CD4-positive, alpha-beta T cell treated with Interleukin-15 for 4 hours (primary cell): ENCODE measurements at regions not wholly inside any gene's neighbourhood (a gene's known extent, or its start where the extent isn't known, plus 50 kb on each side); places are given as distances from the start of the nearest gene placed in this dataset.
"Not testable (repeated sequence)": the region's sequence is repeated elsewhere in the genome, so short reads cannot be mapped to it uniquely, and the experiment has no call there.

Source experiments
- DNase-seq: peaks from one replicate; pipeline ENCODE4 v3.0.0-alpha.2; 2020; ENCODE audit warnings: low spot score

DNA sequence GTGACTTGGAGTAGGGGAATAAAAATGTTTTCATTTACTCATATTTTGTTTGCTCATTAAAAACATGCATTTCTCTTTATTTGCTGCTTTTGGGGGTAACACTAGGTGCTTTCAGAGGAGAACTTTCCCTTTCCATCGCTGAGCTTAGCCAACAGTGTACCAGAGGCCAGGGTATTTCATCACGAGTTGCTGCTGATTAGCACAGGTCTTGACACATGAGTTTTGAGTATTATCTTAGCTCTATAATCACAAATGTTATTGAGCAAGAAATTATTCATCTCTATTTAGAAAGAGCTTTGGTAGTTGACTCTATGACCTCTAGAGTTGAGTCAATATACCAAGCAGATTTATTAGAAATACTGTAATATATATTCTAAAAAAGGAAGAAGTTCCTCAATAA, 375.9 kb downstream of the NXPH1 start:
- DNase-seq: no peak

DNA sequence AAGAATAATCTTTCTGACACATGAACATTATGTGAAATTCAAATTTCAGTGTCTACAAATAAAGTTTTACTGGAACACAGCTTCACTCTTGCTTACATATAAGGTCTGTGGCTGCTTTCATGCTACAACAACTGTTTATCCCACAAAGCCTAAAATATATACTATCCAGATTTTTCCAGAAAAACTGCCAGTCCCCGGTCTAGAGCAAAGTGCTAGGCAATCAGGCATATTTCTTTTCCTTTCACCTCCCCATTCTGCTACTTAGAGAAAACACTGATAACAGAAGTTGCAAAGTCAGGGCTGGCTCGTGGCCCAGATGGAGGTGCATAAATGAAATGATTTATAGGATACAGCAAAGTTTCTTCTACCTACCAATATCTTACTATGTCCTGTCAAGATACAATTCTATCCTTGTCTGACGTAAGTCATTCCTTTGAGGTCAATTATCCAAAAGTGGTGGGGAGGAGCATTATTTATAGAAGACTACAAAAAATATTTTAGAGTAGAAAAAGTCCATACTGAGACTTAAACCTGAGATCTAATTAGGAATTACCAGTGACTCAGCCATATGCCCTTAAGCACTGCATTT, 384.1 kb downstream of the NXPH1 start:
- no peak for DNase-seq

DNA sequence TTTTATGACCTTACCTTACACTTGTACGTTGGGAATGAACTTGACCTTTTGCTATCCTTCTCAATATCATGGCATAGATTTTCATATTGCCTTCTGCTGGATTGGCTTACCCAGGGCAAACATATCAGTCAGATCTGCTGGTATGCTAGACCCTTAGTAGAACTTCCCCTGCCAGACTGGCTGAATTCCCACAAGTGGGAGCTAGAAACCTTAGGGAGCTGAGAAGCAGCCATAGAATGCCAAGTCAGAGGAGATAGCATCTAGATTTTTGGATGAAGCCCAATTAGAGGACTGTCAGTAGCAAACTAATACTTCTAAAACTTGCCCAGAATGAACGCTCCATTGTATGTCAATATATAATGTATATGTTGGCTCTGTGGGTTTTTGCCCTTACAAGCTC, 385.0 kb downstream of the NXPH1 start:
- DNase-seq: no peak

GRCh38 chr7:8822595-8822994, 389.2 kb downstream of the NXPH1 start:
- no peak for DNase-seq

DNA sequence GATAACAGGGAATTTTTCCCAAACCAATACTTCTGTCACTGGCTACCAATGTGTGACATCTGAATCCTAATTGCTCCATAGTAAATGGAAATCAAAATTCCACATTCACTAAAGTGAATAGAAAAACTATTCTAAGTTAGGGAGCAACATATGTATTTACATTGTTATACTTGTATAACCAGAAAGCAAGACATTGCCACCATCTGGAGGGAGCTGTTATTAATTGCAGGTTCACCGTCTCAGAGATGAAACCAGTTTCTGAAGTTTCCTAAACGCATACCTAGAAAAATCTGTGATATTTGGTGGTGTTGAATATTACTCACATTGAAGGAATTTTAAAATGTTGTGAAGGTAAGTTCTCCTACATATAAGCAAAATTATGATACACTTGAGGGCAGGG, 390.1 kb downstream of the NXPH1 start:
- no peak for DNase-seq

DNA sequence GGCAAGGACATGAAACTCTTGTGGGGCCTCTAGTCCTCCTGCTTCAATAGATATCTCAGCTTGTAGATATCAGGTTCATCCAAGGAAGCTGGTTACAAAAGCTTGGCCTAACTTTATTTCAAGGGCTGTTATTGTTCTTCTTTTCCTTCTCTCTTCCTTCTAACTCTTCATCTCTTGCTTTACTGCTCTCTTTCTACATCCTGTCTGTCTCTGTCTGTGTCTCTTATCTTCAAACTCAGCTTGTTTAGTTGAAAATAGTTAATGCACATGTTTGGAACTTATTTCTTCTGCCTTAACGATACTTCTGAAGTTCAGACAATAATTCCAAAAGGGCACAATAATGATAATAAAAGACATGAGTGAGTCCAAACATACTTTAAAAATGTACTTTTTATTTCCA, 393.9 kb downstream of the NXPH1 start:
- DNase-seq: no peak

DNA sequence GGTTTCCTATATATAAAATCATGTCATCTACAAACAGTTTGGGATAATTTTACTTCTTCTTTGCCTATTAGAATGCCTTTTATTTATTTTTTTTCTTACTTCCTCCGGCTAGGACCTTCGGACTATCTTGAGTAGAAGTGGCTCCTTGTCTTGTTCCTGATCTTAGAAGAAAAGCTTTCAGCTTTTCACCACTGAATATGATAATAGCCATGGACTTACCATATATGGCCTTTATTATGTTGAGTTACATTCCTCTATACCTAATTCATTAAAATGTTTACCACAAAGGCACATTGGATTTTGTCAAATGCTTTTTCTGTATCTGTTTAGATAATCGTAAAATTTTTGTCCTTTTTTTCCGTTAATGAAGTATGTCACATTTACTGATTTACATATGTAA, 395.7 kb downstream of the NXPH1 start:
- no peak for DNase-seq

- DNase-seq: no peak
Measured at GRCh38 chr7:8831376-8831775, 398.0 kb downstream of the NXPH1 start.

DNA sequence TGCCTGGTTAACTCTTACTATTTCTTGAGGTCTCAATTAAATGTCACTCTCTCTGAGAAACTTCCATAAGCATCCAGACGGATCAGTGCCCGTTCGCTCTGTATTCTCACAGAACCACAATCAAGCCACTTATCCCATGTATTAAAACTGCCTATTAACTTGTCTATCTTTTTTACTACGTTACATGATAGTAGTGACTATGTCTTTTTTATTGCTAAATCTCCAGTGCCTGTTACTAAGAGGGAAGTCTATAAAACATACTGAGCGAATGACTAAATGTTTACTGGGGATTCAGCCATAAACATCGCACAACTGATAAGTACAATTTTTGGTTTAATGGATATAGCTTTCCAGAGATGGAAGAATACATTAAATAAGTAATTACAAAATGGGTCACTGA, 399.9 kb downstream of the NXPH1 start:
- no peak for DNase-seq

DNA sequence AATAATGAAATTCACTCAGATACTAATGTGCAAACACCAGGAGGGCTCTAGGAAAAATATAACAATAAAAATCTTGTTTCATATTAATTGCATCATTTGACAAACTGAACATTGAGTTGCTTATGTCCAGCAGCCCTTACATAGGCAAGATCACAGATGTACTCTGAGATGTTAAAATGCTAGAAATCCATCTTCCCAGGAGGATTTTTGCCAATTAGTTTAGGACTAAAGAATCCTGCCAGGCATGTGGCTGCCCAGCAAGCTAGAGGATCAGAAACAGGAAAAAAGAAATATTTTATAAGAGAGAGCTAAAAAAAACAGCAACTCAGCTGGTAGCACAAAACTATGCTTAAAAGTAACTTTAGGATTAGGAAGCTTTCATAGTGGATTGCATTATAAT, 407.8 kb downstream of the NXPH1 start:
- no peak for DNase-seq

GRCh38 chr7:8871716-8872115, 438.3 kb downstream of the NXPH1 start:
- no peak for DNase-seq

GRCh38 chr7:8881916-8882315, 448.5 kb downstream of the NXPH1 start:
- no peak for DNase-seq

GRCh38 chr7:8885480-8886000, 452.1 kb downstream of the NXPH1 start:
- no peak for DNase-seq

GRCh38 chr7:8890346-8890745, 456.9 kb downstream of the NXPH1 start:
- DNase-seq: not testable (repeated sequence)

DNA sequence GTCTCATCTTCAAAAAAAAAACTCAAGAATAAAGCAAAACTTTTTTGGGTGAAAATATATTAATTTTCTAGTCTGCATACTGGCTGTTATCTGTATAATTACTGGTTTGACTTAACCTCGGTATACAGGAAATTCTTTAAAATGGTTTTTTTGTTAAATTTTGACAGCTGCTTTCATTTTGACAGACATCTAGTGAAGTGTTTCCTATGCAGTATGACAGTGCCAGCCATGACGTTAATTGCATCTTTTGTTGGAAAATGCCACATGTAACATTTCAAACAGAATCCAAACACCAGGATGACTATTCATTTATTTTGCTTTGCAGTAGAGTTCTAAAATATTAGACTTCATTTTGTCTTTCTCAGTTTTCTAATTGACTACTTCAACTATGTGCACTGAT, 460.4 kb downstream of the NXPH1 start:
- DNase-seq: no peak

GRCh38 chr7:8906396-8907075, 473.1 kb downstream of the NXPH1 start:
- no peak for DNase-seq

DNA sequence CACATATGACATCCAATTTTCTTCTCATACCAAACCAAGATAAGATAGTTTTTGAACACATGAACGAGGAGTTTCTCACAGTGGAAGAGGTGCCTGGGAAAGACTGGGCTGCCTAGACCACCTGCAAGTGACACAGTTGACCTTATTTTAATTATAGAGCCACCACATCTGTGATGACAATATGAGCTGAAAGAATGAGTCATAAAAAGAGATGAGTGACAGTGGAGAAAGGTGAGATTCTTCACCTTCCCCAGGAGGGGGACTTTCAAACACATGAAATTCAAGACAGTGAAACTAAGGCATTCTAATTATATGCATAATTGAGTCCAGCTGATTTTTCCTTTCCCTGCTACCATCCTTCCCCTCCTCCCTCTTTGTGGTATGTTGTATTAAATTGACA, 475.5 kb downstream of the NXPH1 start:
- no peak for DNase-seq

- DNase-seq: no peak
Measured at GRCh38 chr7:8913682-8914081, 480.3 kb downstream of the NXPH1 start.

- DNase-seq: no peak
Measured at GRCh38 chr7:8921807-8922206, 488.4 kb downstream of the NXPH1 start.

GRCh38 chr7:8922726-8923125, 489.3 kb downstream of the NXPH1 start:
- DNase-seq: no peak

DNA sequence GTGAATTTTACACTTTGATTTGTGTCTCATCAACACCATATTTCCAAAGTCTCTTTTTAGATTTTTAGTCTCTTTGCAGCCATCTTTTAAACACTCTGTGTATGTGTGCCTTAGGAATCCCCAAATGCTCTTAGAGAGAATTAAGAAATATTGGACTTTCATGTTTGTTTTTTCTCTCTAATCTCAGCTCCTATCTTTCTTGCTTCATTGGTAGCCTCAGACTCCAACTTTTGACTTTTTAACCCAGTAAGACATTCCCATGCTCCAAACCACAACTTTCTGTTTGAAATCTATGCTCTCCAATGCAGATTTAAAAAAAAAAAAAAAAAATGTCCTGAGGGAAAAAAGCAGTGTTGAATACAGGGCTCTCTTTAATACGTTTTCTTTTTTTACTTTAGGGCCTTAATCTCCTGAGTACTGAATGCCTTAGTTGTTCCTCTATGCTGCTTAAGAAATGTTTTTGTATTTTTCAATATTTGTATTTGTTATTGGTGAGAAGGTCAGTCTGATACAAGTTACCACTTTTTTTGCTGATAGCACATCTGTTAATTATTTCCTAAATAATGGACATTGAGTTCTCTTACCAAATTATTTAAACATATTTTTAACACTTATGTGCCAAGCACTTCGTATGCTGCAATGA, 489.9 kb downstream of the NXPH1 start:
- DNase-seq: no peak

GRCh38 chr7:8931906-8932646, 498.7 kb downstream of the NXPH1 start:
- DNase-seq: no peak

- DNase-seq: no peak
Measured at GRCh38 chr7:8932751-8933150, 499.3 kb downstream of the NXPH1 start.
